GM19240 (cell line): ENCODE measurements at regions not wholly inside any gene's neighbourhood (a gene's known extent, or its start where the extent isn't known, plus 50 kb on each side); places are given as distances from the start of the nearest gene placed in this dataset.
"Not testable (repeated sequence)": the region's sequence is repeated elsewhere in the genome, so short reads cannot be mapped to it uniquely, and the experiment has no call there.

Source experiments
- DNase-seq: peaks from one replicate; pipeline ENCODE4 v3.0.0; 2011; ENCODE audit warnings: low spot score; ENCODE audit not compliant: insufficient read length

GRCh38 chr4:11054937-11055336 is 370.4 kb upstream of the CLNK start:
- not testable (repeated sequence) for DNase-seq

GRCh38 chr4:11053601-11054220 is 369.1 kb upstream of the CLNK start:
- no peak for DNase-seq

DNA sequence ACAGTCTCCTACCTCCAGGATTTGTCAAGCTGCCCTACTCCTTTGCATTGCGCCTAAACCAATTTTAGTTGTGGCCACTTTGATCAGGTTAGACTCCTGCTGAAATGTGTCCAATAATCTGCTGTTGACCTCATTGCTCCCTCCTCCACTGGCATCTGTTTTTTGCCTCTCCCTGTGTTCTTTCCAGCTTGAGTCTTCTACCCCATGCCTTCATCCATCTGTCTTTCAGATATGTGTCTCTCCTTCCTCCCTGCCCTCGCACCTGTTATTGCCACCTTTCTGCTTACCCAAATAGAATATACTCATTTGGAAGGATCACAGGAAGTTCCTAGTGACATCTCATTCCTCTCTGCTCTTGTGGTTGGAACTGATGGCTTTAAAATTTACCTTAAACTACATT is 366.6 kb upstream of the CLNK start:
- DNase-seq: no peak

DNA sequence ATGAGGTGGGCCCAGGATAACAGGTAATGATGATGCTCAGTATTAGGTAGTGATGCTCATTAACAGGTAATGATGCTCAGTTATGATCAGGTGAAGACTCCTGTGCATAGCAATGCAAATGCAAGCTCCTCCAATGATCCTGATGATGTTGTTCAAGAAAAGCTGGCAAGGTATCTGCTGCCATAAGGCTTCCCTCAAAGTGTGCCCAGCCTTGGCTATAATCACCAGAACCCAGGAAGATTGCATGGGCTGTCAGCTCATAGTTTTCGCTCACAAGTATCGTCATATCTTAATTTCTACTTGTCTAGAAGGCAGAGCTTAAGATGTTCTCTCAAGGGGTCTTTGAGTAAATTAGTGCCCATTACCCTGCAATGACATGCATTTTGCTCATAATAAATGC is 366.2 kb upstream of the CLNK start:
- no peak for DNase-seq

DNA sequence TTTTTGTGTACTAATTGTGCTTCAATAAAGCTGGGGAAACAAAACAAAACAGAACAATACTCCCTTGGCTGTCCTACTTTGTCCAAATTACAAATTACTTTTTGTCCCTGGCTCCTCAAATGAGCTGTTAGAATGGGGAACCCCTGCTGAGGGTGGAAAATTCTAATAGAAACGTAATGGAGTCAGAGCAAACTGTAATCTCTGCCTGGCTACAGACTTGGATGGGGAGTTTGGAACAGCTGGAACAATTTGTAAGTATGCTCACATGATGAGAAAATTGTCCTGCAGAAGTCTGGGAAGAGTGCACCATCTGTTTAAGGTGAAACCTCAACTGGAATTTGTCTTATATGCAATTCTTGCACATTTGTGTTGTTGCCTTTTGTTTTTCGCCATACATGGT is 364.4 kb upstream of the CLNK start:
- no peak for DNase-seq

DNA sequence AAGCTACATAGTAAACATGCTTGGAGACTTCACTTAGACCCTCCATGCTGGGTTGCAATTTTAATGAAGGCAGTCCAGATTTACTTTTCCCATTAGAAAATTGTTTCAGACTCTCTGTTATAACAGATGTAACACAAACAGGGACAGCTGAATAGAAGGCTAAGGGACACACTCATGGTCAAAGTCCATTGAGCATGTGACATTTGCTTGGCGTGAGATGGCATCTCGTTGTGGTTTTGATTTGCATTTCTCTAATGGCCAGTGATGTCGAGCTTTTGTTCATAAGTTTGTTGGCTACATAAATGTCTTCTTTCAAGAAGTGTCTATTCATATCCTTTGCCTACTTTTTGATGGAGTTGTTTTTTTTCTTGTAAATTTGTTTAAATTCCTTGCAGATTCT is 358.2 kb upstream of the CLNK start:
- no peak for DNase-seq

DNA sequence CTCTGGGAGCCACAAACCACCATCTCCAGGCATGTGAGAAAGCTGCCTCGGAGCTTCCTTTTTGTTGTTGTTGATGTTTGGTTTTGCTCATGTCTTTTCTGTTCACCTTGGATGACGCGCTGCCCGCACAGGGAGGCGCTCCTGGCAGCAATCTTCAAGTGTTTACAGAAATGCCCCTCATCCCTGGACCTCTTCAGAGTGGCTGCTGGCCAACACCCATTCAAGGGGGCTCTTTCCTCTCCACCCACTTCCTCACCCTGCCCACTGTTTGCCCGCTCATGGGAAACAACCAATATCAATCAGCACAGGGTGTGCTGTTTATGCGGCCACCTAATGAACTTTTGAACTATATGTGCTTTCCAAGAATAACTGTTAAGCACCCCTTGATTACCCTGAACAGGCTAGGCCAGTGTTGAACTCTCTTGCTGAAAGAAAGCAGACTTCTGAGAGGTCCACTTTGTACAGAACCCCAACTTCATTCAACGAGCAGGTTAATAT is 355.1 kb upstream of the CLNK start:
- no peak for DNase-seq

- no peak for DNase-seq
Observed at GRCh38 chr4:11038926-11039325, 354.4 kb upstream of the CLNK start.

- no peak for DNase-seq
Observed at GRCh38 chr4:11037637-11038036, 353.1 kb upstream of the CLNK start.

GRCh38 chr4:11028334-11028733 is 343.8 kb upstream of the CLNK start:
- no peak for DNase-seq

DNA sequence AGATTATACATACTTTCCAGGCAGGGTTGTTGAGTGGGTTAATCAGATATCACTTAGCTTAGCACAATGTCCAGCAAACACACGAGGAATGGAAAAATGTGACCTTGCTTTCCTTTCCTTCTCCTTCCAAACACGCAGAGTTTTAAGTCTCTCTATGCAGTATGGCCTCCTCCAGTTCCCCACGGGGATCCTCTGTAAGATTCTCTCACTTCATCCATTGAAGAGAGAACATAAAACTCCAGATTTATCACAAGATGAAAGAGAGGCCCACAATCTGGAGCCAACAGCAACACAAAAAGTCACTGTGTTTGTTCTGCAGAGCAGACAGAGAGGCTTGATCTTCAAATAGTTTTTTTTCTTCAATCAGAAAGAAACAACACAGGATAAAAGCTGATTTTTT is 336.8 kb upstream of the CLNK start:
- no peak for DNase-seq

DNA sequence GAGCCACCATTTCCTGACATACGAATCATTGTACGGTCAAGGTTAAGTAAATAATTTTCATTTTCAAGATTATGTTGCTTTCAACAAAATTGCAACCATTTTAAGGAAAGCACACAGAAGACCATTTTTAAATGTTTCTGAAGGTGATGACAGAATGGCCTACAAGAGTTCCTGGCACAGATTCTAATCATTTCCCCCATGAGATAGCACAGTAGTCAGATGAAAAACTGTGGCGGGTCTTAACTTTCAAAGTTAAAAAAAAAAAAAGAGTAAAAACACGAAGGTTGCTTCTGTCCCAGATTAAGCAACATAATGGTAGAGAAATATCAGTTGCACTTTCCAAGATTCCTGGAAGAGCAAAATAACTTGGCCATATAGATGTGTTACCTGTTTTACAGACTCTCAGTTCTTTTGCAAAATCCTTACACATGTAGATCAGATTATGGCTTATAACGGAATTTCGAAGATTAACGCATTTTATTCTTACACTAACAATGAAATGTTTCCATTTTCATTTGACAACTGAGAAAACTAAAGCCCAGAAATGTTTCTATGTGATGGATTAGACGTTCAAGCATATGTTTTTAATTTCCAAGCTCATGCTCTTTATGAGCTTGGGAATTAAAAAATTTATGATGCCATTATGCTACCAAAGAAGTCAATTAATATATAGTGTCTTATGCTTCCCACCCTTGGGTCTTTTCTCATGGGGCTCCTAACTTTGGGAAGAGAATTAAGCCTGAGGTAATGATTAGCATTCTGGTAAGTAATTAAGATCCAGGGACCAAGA is 335.1 kb upstream of the CLNK start:
- DNase-seq: no peak

- no peak for DNase-seq
Observed at GRCh38 chr4:11014199-11014598, 329.6 kb upstream of the CLNK start.

GRCh38 chr4:11013094-11013664 is 328.6 kb upstream of the CLNK start:
- no peak for DNase-seq

DNA sequence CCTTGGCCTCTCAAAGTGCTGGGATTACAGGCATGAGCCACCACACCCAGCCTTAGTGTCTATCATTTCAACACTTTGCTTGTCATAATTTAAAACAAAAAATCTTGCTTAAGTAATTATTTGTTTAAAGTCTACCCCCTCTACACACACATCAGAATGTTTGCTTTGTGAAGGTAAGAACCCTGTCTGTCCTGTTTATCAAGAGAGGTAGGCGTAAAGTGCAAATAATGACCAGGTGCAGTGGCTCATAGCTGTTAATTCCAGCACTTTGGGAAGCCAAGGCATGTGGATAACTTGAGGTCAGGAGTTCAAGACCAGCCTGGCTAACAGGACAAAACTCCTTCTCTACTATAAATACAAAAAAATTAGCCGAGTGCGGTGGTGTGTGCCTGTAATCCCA is 326.7 kb upstream of the CLNK start:
- DNase-seq: no peak

DNA sequence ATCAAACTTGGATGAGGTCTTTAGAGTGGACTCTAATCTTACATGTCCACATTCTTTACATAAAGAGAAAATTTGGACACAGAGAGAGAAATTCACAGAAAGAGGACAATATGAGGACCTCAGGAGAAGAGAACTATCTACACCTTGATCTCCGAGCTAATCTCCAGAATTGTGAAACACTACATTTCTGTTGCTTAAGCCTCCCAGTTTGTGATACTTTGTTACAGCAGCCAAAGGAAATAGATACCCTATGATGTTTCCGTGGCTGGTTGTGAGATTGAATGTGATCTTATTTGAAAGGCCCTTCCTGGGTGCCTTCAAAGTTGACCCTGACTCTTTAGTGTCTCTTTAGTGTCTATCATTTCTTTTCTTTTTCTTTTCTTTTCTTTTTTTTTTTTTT is 326.1 kb upstream of the CLNK start:
- no peak for DNase-seq

- no peak for DNase-seq
Observed at GRCh38 chr4:11009281-11009680, 324.7 kb upstream of the CLNK start.

DNA sequence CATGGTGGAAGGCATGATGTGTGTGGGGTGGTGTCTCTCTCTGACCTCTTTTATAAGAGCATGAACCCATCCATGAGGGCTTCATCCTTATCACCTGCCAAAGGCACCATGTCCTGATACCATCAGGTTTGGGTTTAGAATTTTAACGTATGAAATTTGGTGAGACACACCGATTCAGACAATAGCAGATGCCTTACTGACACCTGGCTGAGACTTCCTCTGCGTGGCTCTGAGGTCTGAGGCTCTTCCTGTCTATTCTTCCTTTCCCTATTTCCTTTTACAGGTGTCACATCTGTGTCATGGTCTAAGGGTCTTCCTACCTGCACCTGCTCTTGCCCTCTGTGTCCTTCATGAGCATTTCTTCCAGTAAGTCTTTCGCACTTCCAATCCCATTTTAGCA is 320.7 kb upstream of the CLNK start:
- DNase-seq: no peak

DNA sequence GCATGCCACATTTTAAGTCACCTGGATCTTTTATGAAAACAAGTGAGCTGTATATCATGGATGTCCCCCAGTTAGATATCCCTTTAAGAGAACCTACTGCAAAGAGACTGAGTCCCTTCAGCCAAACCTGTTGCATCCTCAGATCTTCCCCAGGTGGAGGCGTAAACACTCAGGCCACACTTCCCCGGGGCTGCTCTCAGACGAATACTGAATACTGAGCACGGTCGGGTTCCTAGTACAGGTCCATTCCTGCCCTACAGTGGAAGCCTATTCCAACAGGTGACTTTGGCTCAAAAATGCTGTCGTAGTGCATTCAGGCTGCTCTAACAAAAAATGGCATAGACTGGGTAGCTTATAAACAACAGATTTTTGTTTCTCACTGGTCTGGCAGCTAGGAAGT is 320.2 kb upstream of the CLNK start:
- DNase-seq: no peak

DNA sequence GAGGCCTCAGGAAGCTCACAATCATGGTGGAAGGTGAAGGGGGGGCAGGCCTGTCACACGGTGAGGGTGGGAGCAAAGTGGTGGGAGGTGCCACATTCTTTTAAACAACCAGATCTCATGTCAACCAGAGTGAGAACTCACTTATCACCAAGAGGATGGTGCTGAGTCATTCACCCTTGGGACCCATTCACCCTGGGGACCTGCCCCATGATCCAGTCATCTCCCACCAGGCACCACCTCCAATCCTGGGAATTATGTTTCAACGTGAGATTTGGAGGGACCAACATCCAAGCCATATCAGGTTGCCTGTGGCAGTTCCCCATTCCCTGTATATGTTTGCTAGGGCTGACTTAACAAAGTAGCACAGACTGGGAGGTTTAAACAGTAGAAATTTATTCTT is 318.4 kb upstream of the CLNK start:
- DNase-seq: no peak

DNA sequence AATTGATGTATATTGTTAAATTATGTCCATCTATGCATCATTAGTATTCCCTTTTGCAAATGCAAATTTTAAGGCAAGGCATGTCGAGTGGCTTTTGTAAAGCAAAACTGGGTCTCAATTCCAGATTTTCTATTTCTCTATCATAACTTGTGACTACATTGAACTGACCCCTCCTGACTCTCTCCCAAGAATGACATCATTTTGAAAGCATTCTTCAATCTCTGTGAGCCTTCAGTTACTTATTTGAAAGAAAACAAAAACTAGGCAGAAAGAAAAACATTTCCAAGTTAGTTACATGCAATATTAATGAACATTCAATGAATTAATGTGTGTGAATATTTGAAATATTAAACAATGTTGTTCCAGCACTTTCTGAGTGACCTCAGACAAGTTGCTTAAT is 314.3 kb upstream of the CLNK start:
- DNase-seq: no peak

- DNase-seq: no peak
Observed at GRCh38 chr4:10984815-10985214, 300.2 kb upstream of the CLNK start.
